Activated CD8-positive, alpha-beta memory T cell treated with anti-CD3 and anti-CD28 coated beads, Interleukin-2, amount 50 U/mL, for 48 hours (primary cell): ENCODE measurements at regions not wholly inside any gene's neighbourhood (a gene's known extent, or its start where the extent isn't known, plus 50 kb on each side); places are given as distances from the start of the nearest gene placed in this dataset.

Experiments
- DNase-seq: peaks from one replicate; pipeline ENCODE4 v3.0.0-alpha.2; 2020

GRCh38 chr14:36408388-36408787 lies 88.0 kb upstream of the MBIP start:
- no peak for DNase-seq

- DNase-seq = no peak
Measured at GRCh38 chr14:36405589-36406274, 85.3 kb upstream of the MBIP start.

- no peak for DNase-seq
Measured at GRCh38 chr14:36402867-36403266, 82.4 kb upstream of the MBIP start.

GRCh38 chr14:36398463-36399291 lies 78.2 kb upstream of the MBIP start:
- no peak for DNase-seq

GRCh38 chr14:36397357-36397756 lies 76.9 kb upstream of the MBIP start:
- DNase-seq = no peak

- DNase-seq = no peak
Measured at GRCh38 chr14:36396798-36397197, 76.4 kb upstream of the MBIP start.

GRCh38 chr14:36394593-36394992 lies 74.2 kb upstream of the MBIP start:
- DNase-seq = no peak

GRCh38 chr14:36390718-36391117 lies 70.3 kb upstream of the MBIP start:
- no peak for DNase-seq

GRCh38 chr14:36383767-36384431 lies 63.5 kb upstream of the MBIP start:
- DNase-seq = no peak

- DNase-seq = peak; percentile 83
Measured at GRCh38 chr14:36373982-36374673, 53.7 kb upstream of the MBIP start.
